OCI-LY1 (cell line): ENCODE measurements at regions not wholly inside any gene's neighbourhood (a gene's known extent, or its start where the extent isn't known, plus 50 kb on each side); places are given as distances from the start of the nearest gene placed in this dataset.

ENCODE experiments used
- H2AFZ ChIP-seq: fragments of 200-600 bp; sonication (generic), shearing (Covaris generic); 2 replicates; pipeline ENCODE4 v1.6.0; 2014; ENCODE audit warnings: antibody characterized with exemption, mild to moderate bottlenecking, low read length
- H3F3A ChIP-seq: fragments of 200-600 bp; sonication (generic), shearing (Covaris generic); 2 replicates; pipeline ENCODE4 v1.6.0; 2014; ENCODE audit warnings: mild to moderate bottlenecking, antibody characterized with exemption, low read length, moderate library complexity; ENCODE audit not compliant: insufficient read depth
- H3K27ac ChIP-seq: fragments of 200-600 bp; sonication (generic); 2 replicates; pipeline ENCODE4 v1.5.1; 2014; ENCODE audit warnings: low read length, mixed run types, mild to moderate bottlenecking, low read depth; ENCODE audit not compliant: poor library complexity, severe bottlenecking
- H3K27me3 ChIP-seq: fragments of 200-600 bp; sonication (generic); 2 replicates; pipeline ENCODE4 v1.6.0; 2014; ENCODE audit warnings: antibody characterized with exemption, mild to moderate bottlenecking, low read length, moderate library complexity; ENCODE audit not compliant: insufficient read depth
- H3K36me3 ChIP-seq: fragments of 200-600 bp; sonication (generic); 2 replicates; pipeline ENCODE4 v1.6.1; 2014; ENCODE audit warnings: mild to moderate bottlenecking, antibody characterized with exemption, low read length, moderate library complexity, mixed read lengths; ENCODE audit not compliant: insufficient read depth
- H3K4me1 ChIP-seq: fragments of 200-600 bp; sonication (generic); 2 replicates; pipeline ENCODE4 v1.5.1; 2014; ENCODE audit warnings: mild to moderate bottlenecking, low read length, moderate library complexity; ENCODE audit not compliant: insufficient read depth, severe bottlenecking
- H3K4me2 ChIP-seq: fragments of 200-600 bp; sonication (generic), shearing (Covaris generic); 2 replicates; pipeline ENCODE4 v1.6.1; 2014; ENCODE audit warnings: low read length
- H3K4me3 ChIP-seq: fragments of 200-600 bp; sonication (generic); 2 replicates; pipeline ENCODE4 v1.5.1; 2014; ENCODE audit warnings: low read length, low read depth, mild to moderate bottlenecking, mixed read lengths; ENCODE audit not compliant: poor library complexity, severe bottlenecking
- H3K79me2 ChIP-seq: fragments of 200-600 bp; shearing (Covaris generic); 2 replicates; pipeline ENCODE4 v1.6.1; 2016; ENCODE audit warnings: mixed run types, low read length, mixed read lengths; ENCODE audit not compliant: insufficient read depth
- H3K9ac ChIP-seq: fragments of 200-600 bp; sonication (generic), shearing (Covaris generic); 2 replicates; pipeline ENCODE4 v1.6.1; 2014; ENCODE audit warnings: mild to moderate bottlenecking, low read length, mixed read lengths
- H3K9me2 ChIP-seq: fragments of 200-600 bp; sonication (generic), shearing (Covaris generic); 2 replicates; pipeline ENCODE4 v1.6.1; 2014; ENCODE audit warnings: low read depth, mild to moderate bottlenecking, low read length, mixed read lengths
- H3K9me3 ChIP-seq: fragments of 200-600 bp; shearing (Covaris generic); 2 replicates; pipeline ENCODE4 v1.6.1; 2014; ENCODE audit warnings: low read length, mixed read lengths
- H4K20me1 ChIP-seq: fragments of 200-600 bp; sonication (generic), shearing (Covaris generic); 2 replicates; pipeline ENCODE4 v1.6.0; 2016; ENCODE audit warnings: mild to moderate bottlenecking, low read length; ENCODE audit not compliant: insufficient read depth
- EZH2 ChIP-seq: fragments of 200-600 bp; sonication (generic), shearing (Covaris generic); IDR thresholded peaks from 2 replicates; pipeline ENCODE4 v1.8.0; 2017; ENCODE audit warnings: borderline replicate concordance, mixed run types, mild to moderate bottlenecking, antibody characterized with exemption, low read length, moderate library complexity, mixed read lengths
- TF ChIP-seq, protein P1 (sequence below): fragments of 200-600 bp; sonication (generic), shearing (Covaris generic); IDR thresholded peaks from 2 replicates; pipeline ENCODE4 v1.5.1; 2017; ENCODE audit warnings: mild to moderate bottlenecking, antibody characterized with exemption, low read length, moderate library complexity, mixed read lengths

DNA sequence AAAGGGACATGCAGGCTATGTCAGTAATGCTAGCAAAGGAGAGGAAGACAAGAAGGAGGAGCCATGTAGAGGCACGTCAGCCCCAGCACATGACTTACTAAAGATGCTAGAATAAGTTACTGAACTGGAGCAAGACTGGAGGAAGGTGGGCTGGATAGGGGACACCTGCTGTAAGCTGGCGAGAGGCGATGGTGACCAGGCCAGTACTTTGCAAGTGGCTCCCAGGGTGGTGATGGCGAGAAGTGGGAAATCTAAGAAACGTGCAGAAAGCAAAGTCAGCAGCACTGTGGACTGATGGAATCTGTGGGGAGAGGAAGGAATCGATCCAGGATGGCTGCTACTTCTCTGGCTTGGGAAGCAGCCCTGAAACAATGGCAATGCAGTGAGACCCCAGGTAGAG, 617.1 kb upstream of the ADAMTS16 start:
- TF ChIP-seq EZH2: no peak
- TF ChIP-seq, protein P1, sequence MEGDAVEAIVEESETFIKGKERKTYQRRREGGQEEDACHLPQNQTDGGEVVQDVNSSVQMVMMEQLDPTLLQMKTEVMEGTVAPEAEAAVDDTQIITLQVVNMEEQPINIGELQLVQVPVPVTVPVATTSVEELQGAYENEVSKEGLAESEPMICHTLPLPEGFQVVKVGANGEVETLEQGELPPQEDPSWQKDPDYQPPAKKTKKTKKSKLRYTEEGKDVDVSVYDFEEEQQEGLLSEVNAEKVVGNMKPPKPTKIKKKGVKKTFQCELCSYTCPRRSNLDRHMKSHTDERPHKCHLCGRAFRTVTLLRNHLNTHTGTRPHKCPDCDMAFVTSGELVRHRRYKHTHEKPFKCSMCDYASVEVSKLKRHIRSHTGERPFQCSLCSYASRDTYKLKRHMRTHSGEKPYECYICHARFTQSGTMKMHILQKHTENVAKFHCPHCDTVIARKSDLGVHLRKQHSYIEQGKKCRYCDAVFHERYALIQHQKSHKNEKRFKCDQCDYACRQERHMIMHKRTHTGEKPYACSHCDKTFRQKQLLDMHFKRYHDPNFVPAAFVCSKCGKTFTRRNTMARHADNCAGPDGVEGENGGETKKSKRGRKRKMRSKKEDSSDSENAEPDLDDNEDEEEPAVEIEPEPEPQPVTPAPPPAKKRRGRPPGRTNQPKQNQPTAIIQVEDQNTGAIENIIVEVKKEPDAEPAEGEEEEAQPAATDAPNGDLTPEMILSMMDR: no peak
- Histone ChIP-seq H3K4me3 (no peak overlapping the region), H3K9me2 (no peaks in the 10 kb centered on the region), H3K27me3 (no peaks in the 10 kb centered on the region), H3F3A (no peaks in the 10 kb centered on the region), H3K4me1 (peaks cover 38% of the 10 kb centered on the region), H3K27ac (no peak overlapping the region), H3K36me3 (no peaks in the 10 kb centered on the region), H2AFZ (no peak overlapping the region), H3K4me2 (no peak overlapping the region; the same call in 1 of the 2 replicates), H3K9ac (no peak overlapping the region), H4K20me1 (no peaks in the 10 kb centered on the region), H3K9me3 (no peaks in the 10 kb centered on the region), H3K79me2 (no peaks in the 10 kb centered on the region)

DNA sequence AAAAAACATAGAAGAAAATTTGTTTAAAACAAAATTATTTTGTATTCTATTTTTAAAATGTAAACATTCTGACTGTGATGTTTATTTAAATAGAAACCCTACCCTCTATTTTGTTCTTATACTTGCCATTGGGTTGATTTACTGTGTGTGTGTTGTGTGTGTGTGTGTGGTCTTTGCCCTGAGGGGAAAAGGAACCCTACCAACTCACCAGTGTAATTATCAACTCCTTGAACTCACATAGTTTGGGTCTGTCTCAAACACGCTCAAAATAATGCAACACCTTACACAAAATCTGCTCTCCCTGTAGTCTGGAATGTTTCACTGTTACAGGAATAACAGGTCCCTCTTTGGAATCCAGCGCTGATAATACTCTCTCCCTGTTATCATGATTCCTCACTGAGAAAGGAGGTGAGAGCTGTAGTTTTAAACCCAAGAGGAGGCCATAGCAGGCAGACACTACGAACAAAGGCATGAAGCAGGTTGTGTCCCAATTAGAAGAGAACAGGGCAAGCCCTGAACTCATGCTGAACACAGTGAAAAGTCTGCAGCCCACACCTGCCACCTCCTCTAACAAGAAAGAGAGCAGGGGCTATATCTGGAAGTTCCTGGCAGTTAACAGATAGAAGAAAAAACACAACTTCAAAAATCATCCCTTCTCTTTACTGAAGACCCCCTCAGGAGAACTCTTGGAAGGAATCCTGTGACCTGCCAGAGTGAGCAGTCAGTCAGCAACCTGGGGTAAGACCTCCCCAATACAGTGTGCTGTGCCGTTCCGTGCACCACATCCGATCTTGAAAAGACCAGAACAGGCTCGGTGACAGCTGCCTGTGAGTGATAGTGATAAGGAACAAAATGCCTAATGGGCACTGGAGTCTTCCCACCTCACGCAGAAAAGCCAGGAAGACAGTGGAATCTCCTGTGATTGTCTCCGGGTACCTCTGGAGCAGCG, 608.1 kb upstream of the ADAMTS16 start:
- Histone ChIP-seq H3K4me1 (no peaks in the 10 kb centered on the region), H3K27me3 (no peaks in the 10 kb centered on the region; the same call in 1 of the 2 replicates), H3K27ac (no peak overlapping the region), H3F3A (no peaks in the 10 kb centered on the region), H4K20me1 (no peaks in the 10 kb centered on the region), H3K4me2 (no peak overlapping the region), H2AFZ (no peak overlapping the region), H3K36me3 (no peaks in the 10 kb centered on the region; the same call in 1 of the 2 replicates), H3K79me2 (no peaks in the 10 kb centered on the region), H3K9ac (no peak overlapping the region), H3K9me3 (no peaks in the 10 kb centered on the region), H3K4me3 (no peak overlapping the region), H3K9me2 (no peaks in the 10 kb centered on the region)
- no peak for TF ChIP-seq EZH2
- TF ChIP-seq, protein P1: no peak

DNA sequence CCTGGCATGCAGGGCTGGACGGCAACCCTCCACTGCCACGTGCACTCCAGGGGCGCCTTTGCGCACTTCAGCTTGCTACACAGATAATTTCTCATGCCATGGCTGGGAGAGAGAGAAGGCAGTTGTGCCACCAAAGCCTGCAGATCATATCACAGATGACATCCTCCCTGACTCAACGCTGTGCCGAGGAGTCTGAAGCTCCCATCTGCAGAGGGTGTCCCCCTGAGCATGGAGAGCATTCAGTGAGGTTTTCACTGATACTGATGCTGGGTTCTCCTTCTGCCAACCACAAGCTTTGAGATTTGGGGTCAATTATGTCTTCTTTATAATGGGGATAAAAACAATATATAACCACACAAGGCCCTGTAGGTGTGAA, 607.4 kb upstream of the ADAMTS16 start:
- Histone ChIP-seq H3K9me3 (no peaks in the 10 kb centered on the region), H3K4me2 (no peak overlapping the region), H3K79me2 (no peaks in the 10 kb centered on the region), H2AFZ (no peak overlapping the region), H3F3A (no peaks in the 10 kb centered on the region), H3K36me3 (no peaks in the 10 kb centered on the region; the same call in 1 of the 2 replicates), H3K27ac (no peak overlapping the region), H3K27me3 (no peaks in the 10 kb centered on the region; the same call in 1 of the 2 replicates), H3K9ac (no peak overlapping the region), H3K4me1 (no peaks in the 10 kb centered on the region), H4K20me1 (no peaks in the 10 kb centered on the region), H3K4me3 (no peak overlapping the region), H3K9me2 (no peaks in the 10 kb centered on the region)
- TF ChIP-seq, protein P1: no peak
- no peak for TF ChIP-seq EZH2
